Left cardiac atrium (tissue), 4 donors: ENCODE measurements at regions not wholly inside any gene's neighbourhood (a gene's known extent, or its start where the extent isn't known, plus 50 kb on each side); places are given as distances from the start of the nearest gene placed in this dataset.

ENCODE experiments used
- ATAC-seq, 2 donors: fragments of 200-7000 bp; cut with Tn5 transposase; one replicate each; pipeline ENCODE4 v1.9.1; 2020; ENCODE audit warnings: mild to moderate bottlenecking in 2 of 2, moderate library complexity in 2 of 2
- DNase-seq: peaks from one replicate; pipeline ENCODE4 v3.0.0-alpha.2; 2020
- intact Hi-C, 2 donors: fragments of 100-400 bp; cut with DNase I; formaldehyde crosslinking; loops; one replicate each; pipeline versions ENCODE4 v1.14.1 to v1.15.1; 2022 to 2023
- donor health status: DM: no; HTN: yes; CAD: no.
- donor health status: DM: no; HTN: yes; CAD: no; lungs with severe emphysema.
- donor health status: DM: yes; HTN: yes; CAD: no.
- donor health status: Dilated cardiomyopathy.

- intact Hi-C loops: no loop called here
- no peak for DNase-seq
- ATAC-seq: no peak
Observed at GRCh38 chr15:66832664-66833063, 130.6 kb downstream of the SMAD6 start.

GRCh38 chr15:66833371-66833770, 131.3 kb downstream of the SMAD6 start:
- no peak for ATAC-seq
- DNase-seq: no peak
- intact Hi-C loops: no loop called here

DNA sequence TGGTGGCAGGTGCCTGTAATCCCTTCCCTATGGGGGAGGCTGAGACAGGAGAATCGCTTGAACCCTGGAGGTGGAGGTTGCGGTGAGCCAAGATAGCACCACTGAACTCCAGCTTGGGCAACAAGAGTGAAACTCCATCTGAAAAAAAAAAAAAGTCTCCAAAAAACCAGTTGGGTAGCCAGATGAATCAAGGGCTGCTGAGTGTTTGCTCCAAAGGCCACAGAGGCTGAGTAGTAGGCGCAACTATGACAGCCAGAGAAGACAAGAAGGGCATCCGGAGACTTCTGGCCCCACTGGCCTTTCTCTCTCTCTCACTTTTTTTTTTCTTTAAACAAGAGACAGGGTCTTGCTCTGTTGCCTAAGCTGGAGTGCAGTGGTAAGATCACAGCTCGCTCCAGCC, 131.8 kb downstream of the SMAD6 start:
- DNase-seq (no peak), ATAC-seq (no peak)
- intact Hi-C loops: no loop called here

DNA sequence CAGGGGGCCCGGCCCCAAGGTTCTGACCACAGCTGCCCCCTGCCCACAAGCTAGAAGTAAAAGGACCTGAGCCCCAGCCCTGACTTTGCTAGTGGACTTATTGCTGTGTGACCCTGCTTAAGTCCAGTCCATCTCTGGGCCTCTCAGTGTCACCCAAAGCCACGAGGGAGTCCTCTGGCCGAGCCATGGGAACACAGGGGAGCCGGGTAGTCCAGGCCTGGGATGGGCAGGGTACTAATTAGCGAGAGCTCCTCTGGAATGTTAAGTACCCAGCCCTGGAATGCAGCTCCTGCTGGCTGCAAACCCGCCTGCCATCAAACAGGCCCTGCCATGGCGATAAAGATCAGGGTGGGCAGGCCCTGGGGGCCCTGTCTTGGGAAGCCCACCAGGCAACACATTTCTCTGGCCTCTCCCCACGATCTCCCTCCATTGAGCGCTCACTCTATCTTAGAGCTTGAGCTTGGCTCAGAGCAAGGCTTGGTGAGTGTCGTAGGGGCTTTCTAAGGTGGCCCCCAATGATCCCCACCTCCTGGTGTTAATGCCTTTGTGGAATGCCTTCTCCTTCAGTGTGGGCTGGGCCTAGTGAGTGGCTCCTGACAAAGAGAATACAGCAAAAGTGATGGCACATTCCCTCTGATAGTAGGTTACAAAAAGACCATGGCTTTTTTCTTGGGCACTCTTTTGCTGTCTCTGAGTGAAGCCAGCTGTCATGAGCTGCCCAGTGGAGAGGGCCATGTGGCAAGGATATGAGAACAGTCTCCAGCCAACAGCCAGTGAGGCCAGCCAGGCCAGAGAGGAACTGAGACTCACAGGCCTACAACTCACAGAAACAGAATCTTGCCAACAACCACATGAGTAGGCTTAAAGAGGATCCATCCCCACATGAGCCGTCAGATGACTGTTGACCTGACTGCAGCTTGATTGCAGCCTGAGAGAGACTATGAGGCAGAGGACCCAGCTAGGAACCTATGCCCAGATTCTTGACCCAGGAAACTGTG, 133.1 kb downstream of the SMAD6 start:
- intact Hi-C loops: no loop called here
- ATAC-seq: peak; percentile 69 to 82
- DNase-seq: no peak

GRCh38 chr15:66836231-66837030, 134.4 kb downstream of the SMAD6 start:
- intact Hi-C loops: no loop called here

DNA sequence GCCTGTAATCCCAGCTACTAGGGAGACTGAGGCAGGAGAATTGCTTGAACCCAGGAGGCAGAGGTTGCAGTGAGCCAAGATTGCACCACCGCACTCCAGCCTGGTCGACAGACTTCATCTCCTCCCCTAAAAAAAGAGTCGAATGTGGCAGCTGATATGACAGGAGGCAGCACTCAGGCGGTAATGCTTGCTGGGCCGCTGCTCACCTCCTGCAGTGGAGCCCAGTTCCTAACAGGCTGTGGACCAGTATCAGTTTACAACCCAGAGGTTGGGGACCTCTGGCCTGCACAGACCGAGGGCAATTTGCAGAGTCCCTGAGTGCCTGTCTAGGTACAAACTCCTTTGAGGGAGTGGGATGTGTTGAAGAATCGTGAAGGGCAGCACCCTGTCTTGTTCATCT, 136.2 kb downstream of the SMAD6 start:
- DNase-seq: no peak

More at GRCh38 chr15:66836231-66837030, 134.4 kb downstream of the SMAD6 start:
- no peak for ATAC-seq
- no peak for DNase-seq

DNA sequence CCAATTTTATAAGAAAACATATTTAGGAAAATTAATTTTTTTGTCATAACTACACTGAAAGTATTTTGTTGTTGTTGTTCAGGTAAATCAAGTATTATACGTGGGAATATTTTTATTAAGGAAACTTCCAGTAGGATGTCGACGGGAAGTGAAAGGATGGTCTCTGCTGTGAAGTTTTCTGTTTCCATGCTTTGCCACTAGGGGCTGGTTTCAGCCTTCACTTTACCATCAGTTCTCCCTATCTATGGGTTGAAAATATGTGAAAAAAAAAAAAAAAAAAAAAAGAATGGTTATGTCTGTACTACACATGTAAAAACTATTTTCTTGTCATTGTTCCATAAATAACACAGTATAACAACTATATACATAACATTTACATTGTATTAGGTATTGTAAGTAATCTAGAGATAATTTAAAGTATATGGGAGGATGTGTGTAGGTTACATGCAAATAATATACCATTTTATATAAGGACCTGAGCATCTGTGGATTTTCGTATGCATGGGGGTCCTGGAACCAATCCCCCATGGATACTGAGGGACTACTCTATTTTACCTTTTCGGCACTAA, 136.7 kb downstream of the SMAD6 start:
- intact Hi-C loops: no loop called here
- no peak for DNase-seq
- ATAC-seq: no peak

More for the DNA sequence above, 136.2 kb downstream of the SMAD6 start:
- intact Hi-C loops: no loop called here
- no peak for ATAC-seq

GRCh38 chr15:66839506-66840112, 137.6 kb downstream of the SMAD6 start:
- no peak for DNase-seq
- no peak for ATAC-seq
- intact Hi-C loops: loop anchor here in 1 of 2 donors (10.0 kb wide), 1 partner anchor 135 kb away; the partner anchor contains the start of gene SMAD6

DNA sequence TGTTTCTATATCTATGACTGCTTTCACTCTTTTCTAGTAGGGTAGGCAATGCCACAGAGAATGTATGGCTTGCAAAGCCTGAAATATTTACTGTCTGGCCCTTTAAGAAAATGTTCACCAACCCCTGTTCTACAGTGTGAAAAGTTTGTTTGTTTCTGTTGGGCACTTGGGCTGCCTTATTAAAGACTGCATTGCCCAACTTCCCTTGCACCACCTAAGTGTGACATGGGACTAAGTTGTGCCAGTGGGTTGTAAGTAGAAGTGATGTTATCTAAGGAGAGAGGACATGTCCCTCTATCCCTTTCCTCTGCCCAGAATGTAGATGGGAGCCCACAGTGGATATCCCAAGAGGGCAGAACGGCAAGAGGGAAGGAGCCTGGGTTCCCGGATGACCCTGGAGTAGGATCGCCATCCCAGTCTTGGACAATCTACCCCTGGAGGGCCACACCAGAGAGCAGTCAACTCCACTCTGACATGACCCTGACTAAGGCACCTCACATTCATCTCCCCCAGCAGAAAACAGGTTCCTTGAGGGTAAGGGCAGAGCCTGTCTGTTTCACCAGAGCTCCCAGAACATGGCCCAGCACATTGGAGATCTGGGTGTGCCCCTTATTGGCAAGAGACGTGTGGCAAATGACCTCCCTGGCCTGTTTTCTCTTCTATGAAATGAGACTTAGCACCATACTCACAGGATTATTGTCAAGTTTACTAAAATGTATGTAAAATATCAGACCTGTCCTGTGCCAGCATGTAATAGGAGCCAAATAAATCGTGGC, 138.8 kb downstream of the SMAD6 start:
- intact Hi-C loops: loop anchor here in 1 of 2 donors (10.0 kb wide), 1 partner anchor 136 kb away; the partner anchor contains the start of gene SMAD6
- ATAC-seq: no peak

GRCh38 chr15:66841953-66842681, 140.1 kb downstream of the SMAD6 start:
- DNase-seq: peak; percentile 91
- intact Hi-C loops: loop anchor here in 1 of 2 donors (10.0 kb wide), 1 partner anchor 137 kb away; the partner anchor contains the start of gene SMAD6

More for the DNA sequence above, 138.8 kb downstream of the SMAD6 start:
- DNase-seq: no peak

GRCh38 chr15:66842710-66843441, 140.8 kb downstream of the SMAD6 start:
- peak; percentile 67 to 69 for ATAC-seq
- intact Hi-C loops: loop anchor here in 1 of 2 donors (10.0 kb wide), 1 partner anchor 138 kb away; the partner anchor contains the start of gene SMAD6
- DNase-seq: peak; percentile 87

More at GRCh38 chr15:66841953-66842681, 140.1 kb downstream of the SMAD6 start:
- peak; percentile 91 to 93 for ATAC-seq

- no peak for DNase-seq
- ATAC-seq: no peak
- intact Hi-C loops: loop anchor here in 1 of 2 donors (10.0 kb wide), 1 partner anchor 139 kb away; the partner anchor contains the start of gene SMAD6
Observed at GRCh38 chr15:66843581-66843980, 141.5 kb downstream of the SMAD6 start.

GRCh38 chr15:66844041-66844746, 142.2 kb downstream of the SMAD6 start:
- ATAC-seq (no peak), DNase-seq (no peak)
- intact Hi-C loops: loop anchor here in 1 of 2 donors (10.0 kb wide), 1 partner anchor 139 kb away; the partner anchor contains the start of gene SMAD6

GRCh38 chr15:66844747-66845145, 142.7 kb downstream of the SMAD6 start:
- ATAC-seq: no peak
- intact Hi-C loops: loop anchor here (5.0 to 10.0 kb wide), 2 partner anchors 137 to 140 kb away; partner anchors contain the start of gene SMAD6 (in 1 of the 2)

DNA sequence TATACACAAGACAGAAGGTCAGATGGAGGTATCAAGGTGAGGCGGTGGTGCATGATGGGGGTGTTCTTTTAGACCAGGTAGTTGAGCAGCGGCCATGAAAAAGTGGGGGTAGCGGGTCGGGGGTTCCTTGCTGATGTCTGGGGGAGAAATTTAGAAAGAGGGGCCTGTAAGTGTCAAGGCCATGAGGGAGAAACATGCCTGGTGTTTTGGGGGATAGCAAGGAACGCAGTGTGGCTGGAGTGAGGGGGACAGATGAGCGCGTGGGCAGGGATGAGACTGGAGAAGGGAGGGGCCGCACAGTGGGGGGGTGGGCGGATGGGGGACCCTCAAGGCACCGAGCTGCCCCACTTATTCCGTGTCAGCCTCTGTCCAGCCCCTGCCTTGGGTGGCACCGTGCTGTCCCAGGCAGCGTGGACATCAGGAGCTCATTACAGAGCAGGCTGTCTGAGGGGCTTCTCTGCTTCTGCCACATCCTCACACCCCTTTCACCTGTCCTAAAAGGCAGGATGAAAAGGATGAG, 143.3 kb downstream of the SMAD6 start:
- intact Hi-C loops: loop anchor here (5.0 to 10.0 kb wide), 2 partner anchors 138 to 141 kb away; partner anchors contain the start of gene SMAD6 (in 1 of the 2)
- ATAC-seq (no peak), DNase-seq (no peak)

More at GRCh38 chr15:66844747-66845145, 142.7 kb downstream of the SMAD6 start:
- DNase-seq: no peak
